ENCODE measurements at regions not wholly inside any gene's neighbourhood (a gene's known extent, or its start where the extent isn't known, plus 50 kb on each side); places are given as distances from the start of the nearest gene placed in this dataset.

- TF ChIP-seq, protein P1, sequence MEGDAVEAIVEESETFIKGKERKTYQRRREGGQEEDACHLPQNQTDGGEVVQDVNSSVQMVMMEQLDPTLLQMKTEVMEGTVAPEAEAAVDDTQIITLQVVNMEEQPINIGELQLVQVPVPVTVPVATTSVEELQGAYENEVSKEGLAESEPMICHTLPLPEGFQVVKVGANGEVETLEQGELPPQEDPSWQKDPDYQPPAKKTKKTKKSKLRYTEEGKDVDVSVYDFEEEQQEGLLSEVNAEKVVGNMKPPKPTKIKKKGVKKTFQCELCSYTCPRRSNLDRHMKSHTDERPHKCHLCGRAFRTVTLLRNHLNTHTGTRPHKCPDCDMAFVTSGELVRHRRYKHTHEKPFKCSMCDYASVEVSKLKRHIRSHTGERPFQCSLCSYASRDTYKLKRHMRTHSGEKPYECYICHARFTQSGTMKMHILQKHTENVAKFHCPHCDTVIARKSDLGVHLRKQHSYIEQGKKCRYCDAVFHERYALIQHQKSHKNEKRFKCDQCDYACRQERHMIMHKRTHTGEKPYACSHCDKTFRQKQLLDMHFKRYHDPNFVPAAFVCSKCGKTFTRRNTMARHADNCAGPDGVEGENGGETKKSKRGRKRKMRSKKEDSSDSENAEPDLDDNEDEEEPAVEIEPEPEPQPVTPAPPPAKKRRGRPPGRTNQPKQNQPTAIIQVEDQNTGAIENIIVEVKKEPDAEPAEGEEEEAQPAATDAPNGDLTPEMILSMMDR (conservative IDR thresholded peaks at IDR 0.05; ENCODE audit: low read depth, low read length): no peak
- DNase-seq (ENCODE audit: low read depth): no peak
- H3K4me3 ChIP-seq (ENCODE audit: low read depth, low read length): no peak overlapping the region
Measured at GRCh38 chr9:87237336-87237735, 260.3 kb upstream of the DAPK1 start.

DNA sequence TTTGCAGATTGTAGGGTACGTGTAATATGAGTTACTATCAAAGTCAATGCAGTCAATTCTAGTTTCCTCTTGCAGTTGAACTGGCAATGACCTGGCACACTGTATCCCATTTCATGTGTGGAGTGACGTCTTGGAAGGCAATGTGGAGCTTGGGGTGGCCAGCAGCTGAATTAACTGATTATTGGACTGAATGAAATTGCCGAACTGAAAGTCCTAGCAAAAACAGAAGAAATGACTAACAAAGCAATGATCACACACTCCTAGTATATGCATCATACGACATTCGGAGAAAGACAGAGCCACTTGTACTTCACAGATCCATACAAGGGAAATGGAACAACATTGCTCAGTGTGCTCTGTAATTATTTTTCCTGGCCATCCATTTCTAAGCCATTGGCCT, 259.1 kb upstream of the DAPK1 start:
- TF ChIP-seq, protein P1 (conservative IDR thresholded peaks at IDR 0.05; ENCODE audit: low read depth, low read length): no peak
- no peak for DNase-seq (ENCODE audit: low read depth)
- no peak overlapping the region for H3K4me3 ChIP-seq (ENCODE audit: low read depth, low read length)

DNA sequence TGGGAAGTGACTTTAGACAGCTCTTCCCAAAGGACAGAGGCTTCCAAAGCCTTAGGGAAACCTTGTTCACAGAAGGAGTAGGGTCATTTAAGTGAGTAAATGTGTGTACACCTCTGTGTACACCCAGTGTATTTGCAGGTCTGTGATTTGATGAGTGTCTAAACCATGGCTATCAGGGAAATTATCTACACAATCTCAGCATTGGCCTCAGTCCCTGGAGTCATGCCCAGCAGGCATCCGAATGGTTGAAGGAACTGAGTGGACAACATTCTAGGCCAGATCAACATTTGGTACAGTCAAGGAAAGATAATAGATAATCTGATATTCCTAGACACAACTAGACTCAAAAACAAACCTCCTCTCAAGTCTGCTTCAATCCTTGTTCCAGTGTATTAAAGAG, 258.4 kb upstream of the DAPK1 start:
- DNase-seq (ENCODE audit: low read depth): no peak
- H3K4me3 ChIP-seq (ENCODE audit: low read depth, low read length): no peak overlapping the region
- TF ChIP-seq, protein P1 (conservative IDR thresholded peaks at IDR 0.05; ENCODE audit: low read depth, low read length): no peak

DNA sequence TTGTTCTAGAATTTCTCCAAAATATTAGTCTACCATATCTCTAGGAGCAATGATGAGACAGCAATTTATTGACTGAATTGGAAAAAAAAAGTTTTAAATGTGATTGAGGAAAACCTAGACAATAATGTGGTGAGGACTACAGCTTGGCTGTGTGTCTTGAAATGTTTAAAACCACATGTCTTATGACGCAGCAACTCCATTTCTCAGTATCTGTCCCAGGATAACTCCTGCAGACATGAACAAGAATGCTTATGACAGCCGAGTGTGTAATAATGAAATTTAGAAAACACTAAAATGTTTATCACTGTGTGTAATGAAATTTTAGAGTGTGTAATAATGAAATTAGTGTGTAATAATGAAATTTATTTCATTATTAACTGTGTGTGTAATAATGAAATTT, 254.1 kb upstream of the DAPK1 start:
- DNase-seq (ENCODE audit: low read depth): no peak
- TF ChIP-seq, protein P1 (conservative IDR thresholded peaks at IDR 0.05; ENCODE audit: low read depth, low read length): no peak
- no peak overlapping the region for H3K4me3 ChIP-seq (ENCODE audit: low read depth, low read length)

DNA sequence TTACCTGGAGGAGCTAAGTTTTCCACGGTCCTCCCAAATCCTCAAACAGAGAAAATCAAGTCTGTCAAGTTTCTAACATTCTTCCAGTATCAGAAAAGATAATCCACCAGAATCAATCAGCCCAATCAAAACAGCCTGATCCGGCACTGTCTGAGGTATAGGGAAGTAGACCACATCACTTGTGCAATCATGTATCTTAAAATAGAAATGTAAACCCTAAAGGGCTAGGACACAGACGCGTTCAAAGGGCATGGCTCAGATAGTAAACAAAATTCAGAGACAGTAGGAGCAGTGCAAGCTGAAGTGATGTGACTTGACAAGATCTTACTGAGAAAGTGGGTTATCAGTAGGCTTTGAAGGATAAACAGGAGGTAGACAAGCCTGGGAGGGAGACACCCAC, 252.4 kb upstream of the DAPK1 start:
- no peak for DNase-seq (ENCODE audit: low read depth)
- TF ChIP-seq, protein P1 (conservative IDR thresholded peaks at IDR 0.05; ENCODE audit: low read depth, low read length): no peak
- no peak overlapping the region for H3K4me3 ChIP-seq (ENCODE audit: low read depth, low read length)

DNA sequence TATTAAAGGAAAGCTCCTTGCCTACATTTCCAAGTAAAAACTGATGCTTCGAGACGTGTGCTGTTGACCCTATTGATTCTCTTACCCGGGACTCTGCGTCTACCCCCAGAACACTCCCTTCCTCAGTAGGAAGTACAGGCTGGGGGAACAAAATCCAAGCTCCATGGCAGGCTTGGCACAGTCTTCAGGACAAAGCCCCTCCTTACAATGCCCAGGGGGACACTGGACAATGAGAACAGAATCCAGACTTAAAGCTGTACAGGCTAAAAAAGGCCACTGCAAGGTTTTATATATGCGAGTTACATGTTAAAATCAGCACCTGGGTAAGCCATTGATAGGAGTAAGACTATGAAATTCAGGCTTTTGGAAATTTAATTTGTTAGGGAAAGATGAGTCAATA, 250.6 kb upstream of the DAPK1 start:
- TF ChIP-seq, protein P1 (conservative IDR thresholded peaks at IDR 0.05; ENCODE audit: low read depth, low read length): no peak
- no peak for DNase-seq (ENCODE audit: low read depth)
- H3K4me3 ChIP-seq (ENCODE audit: low read depth, low read length): no peak overlapping the region

DNA sequence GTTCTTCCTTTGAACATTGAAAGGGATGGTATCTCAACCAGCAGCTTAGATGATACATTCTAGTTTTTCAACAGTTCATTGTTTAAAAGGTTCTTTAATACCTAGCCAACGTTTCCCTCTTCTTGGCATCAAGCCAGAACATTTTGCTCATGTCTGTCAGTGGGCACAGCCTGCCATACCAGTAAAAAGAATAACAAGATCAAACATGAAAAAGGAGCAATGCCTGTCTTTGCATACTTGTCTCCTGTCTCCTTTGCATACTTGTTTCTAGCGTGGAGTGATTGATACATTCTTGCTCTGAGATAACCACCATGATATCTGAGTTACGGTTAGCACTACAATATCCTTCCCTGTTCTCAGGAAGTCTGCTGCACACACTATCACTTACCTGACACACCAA, 248.6 kb upstream of the DAPK1 start:
- no peak overlapping the region for H3K4me3 ChIP-seq (ENCODE audit: low read depth, low read length)
- TF ChIP-seq, protein P1 (conservative IDR thresholded peaks at IDR 0.05; ENCODE audit: low read depth, low read length): no peak
- DNase-seq (ENCODE audit: low read depth): no peak

All from choroid plexus epithelial cell (primary cell).